HCT116 (cell line): ENCODE measurements at regions not wholly inside any gene's neighbourhood (a gene's known extent, or its start where the extent isn't known, plus 50 kb on each side); places are given as distances from the start of the nearest gene placed in this dataset.

Experiments
- ATAC-seq: fragments of 200-7000 bp; cut with Tn5 transposase; 2 replicates; pipeline ENCODE4 v1.9.1; 2020; ENCODE audit warnings: mild to moderate bottlenecking, moderate library complexity
- BruUV-seq: library from RNA; stranded (reverse); fragments of 400-500 nt; replicated peaks from 2 replicates; lab custom pipeline; 2021; lab: Mats Ljungman, UMichigan
- CTCF ChIA-PET: fragments of 300-600 bp; sonication (Branson Sonifier 250); formaldehyde crosslinking; loops from one replicate; lab custom pipeline; 2021; ENCODE audit warnings: antibody characterized with exemption; lab: Charles Lee
- POLR2A ChIA-PET: fragments of 300-600, 350-600 bp; sonication (Branson Sonifier 250); formaldehyde crosslinking; loops from one replicate; lab custom pipeline; 2021; ENCODE audit warnings: antibody characterized with exemption; lab: Charles Lee
- RAD21 ChIA-PET, 2 experiments: fragments of 300-600 bp; sonication (Branson Sonifier 250); formaldehyde crosslinking; loops; one replicate each; lab custom pipeline; 2023; ENCODE audit warnings: low total read pairs in 2 of 2; ENCODE audit not compliant: uncharacterized antibody in 2 of 2, unreplicated experiment in 2 of 2, low non-redundant PET in 1 of 2; lab: Charles Lee
- DNase-seq: peaks from one replicate; pipeline ENCODE4 v3.0.0-alpha.2; 2010; ENCODE audit warnings: low read depth, low spot score
- H2AFZ ChIP-seq: fragments of 200-600 bp; shearing (Covaris generic), sonication (generic); 2 replicates; pipeline ENCODE4 v1.6.1; 2017; ENCODE audit warnings: low read depth, mixed run types, mixed read lengths, antibody characterized with exemption, low read length; ENCODE audit not compliant: poor library complexity, severe bottlenecking
- H3K27ac ChIP-seq: 2 replicates; pipeline ENCODE4 v1.5.1; 2012; ENCODE audit warnings: low read depth, low read length
- H3K27me3 ChIP-seq: fragments of 200-600 bp; sonication (generic); 2 replicates; pipeline ENCODE4 v1.6.1; 2016; ENCODE audit warnings: mixed run types, low read length, mixed read lengths; ENCODE audit not compliant: insufficient read depth
- H3K36me3 ChIP-seq, 2 experiments: fragments of 200-500 bp in 1 of 2; fragments of 200-600 bp in 1 of 2; sonication (Bioruptor generic) in 1 of 2; sonication (generic) in 1 of 2; 2 replicates each; pipeline versions ENCODE4 v1.5.1 to v1.6.1; 2014 to 2016; ENCODE audit warnings: low read length in 2 of 2, inconsistent platforms in 1 of 2, mixed read lengths in 1 of 2, mixed run types in 1 of 2; ENCODE audit not compliant: insufficient read depth in 2 of 2, control insufficient read depth in 1 of 2
- H3K4me1 ChIP-seq, 2 experiments: fragments of 200-600 bp in 1 of 2; sonication (generic) in 1 of 2; 2 replicates each; pipeline versions ENCODE4 v1.5.1 to v1.6.1; 2012 to 2017; ENCODE audit warnings: low read length in 2 of 2, inconsistent platforms in 1 of 2, mild to moderate bottlenecking in 1 of 2, mixed read lengths in 1 of 2, mixed run types in 1 of 2, moderate library complexity in 1 of 2; ENCODE audit not compliant: insufficient read depth in 2 of 2, control insufficient read depth in 1 of 2
- H3K4me2 ChIP-seq: fragments of 200-600 bp; sonication (generic); 2 replicates; pipeline ENCODE4 v1.6.1; 2017; ENCODE audit warnings: mixed run types, low read length, mixed read lengths
- H3K4me3 ChIP-seq, 2 experiments: fragments of 200-600 bp in 1 of 2; sonication (generic) in 1 of 2; replicated peaks in 1 of 2; 2 replicates each; pipeline ENCODE4 v1.5.1; 2011 to 2016; ENCODE audit warnings: low read length in 2 of 2, control low read depth in 1 of 2, low read depth in 1 of 2, mild to moderate bottlenecking in 1 of 2, mixed read lengths in 1 of 2, mixed run types in 1 of 2
- H3K79me2 ChIP-seq: fragments of 200-600 bp; sonication (generic); 2 replicates; pipeline ENCODE4 v1.6.1; 2017; ENCODE audit warnings: mild to moderate bottlenecking, mixed run types, low read length, moderate library complexity, mixed read lengths; ENCODE audit not compliant: insufficient read depth
- H3K9ac ChIP-seq: fragments of 200-600 bp; sonication (generic); 2 replicates; pipeline ENCODE4 v1.6.1; 2016; ENCODE audit warnings: low read length, mixed read lengths
- H3K9me2 ChIP-seq: fragments of 200-600 bp; sonication (generic), shearing (Covaris generic); 2 replicates; pipeline ENCODE4 v1.6.1; 2017; ENCODE audit warnings: mixed run types, mild to moderate bottlenecking, moderate library complexity; ENCODE audit not compliant: insufficient read depth
- H3K9me3 ChIP-seq, 2 experiments: fragments of 200-500 bp in 1 of 2; fragments of 200-600 bp in 1 of 2; sonication (Bioruptor generic) in 1 of 2; sonication (generic) in 1 of 2; 2 replicates each; pipeline ENCODE4 v1.6.1; 2014 to 2017; ENCODE audit warnings: low read length in 2 of 2, mixed read lengths in 2 of 2, inconsistent platforms in 1 of 2, low read depth in 1 of 2, mild to moderate bottlenecking in 1 of 2, mixed run types in 1 of 2, moderate library complexity in 1 of 2; ENCODE audit not compliant: control insufficient read depth in 1 of 2, insufficient read depth in 1 of 2
- H4K20me1 ChIP-seq: fragments of 200-600 bp; sonication (generic), shearing (Covaris generic); 2 replicates; pipeline ENCODE4 v1.6.1; 2017; ENCODE audit warnings: mixed run types, mild to moderate bottlenecking, moderate library complexity; ENCODE audit not compliant: insufficient read depth
- ATF3 ChIP-seq: IDR thresholded peaks from 2 replicates; pipeline ENCODE4 v1.6.1; 2012
- CBX3 ChIP-seq: IDR thresholded peaks from 2 replicates; pipeline ENCODE4 v1.6.1; 2012; ENCODE audit warnings: low read depth
- CEBPB ChIP-seq: IDR thresholded peaks from 2 replicates; pipeline ENCODE4 v1.6.1; 2012; ENCODE audit warnings: low read depth
- CTCF ChIP-seq, 3 experiments: fragments of 200-600 bp in 1 of 3; sonication (generic) in 1 of 3; IDR thresholded peaks in 2 of 3; conservative IDR thresholded peaks in 1 of 3; 2 replicates each; pipeline ENCODE4 v1.5.1; 2012 to 2017; ENCODE audit warnings: low read depth in 2 of 3, low read length in 2 of 3, antibody characterized with exemption in 1 of 3, borderline replicate concordance in 1 of 3, control low read depth in 1 of 3, mild to moderate bottlenecking in 1 of 3, mixed read lengths in 1 of 3, mixed run types in 1 of 3, moderate library complexity in 1 of 3; ENCODE audit not compliant: insufficient read depth in 1 of 3
- EGR1 ChIP-seq: IDR thresholded peaks from 2 replicates; pipeline ENCODE4 v1.6.1; 2012; ENCODE audit warnings: low read depth
- EZH2 ChIP-seq: fragments of 200-600 bp; sonication (generic); IDR thresholded peaks from 2 replicates; pipeline ENCODE4 v1.6.1; 2017; ENCODE audit warnings: antibody characterized with exemption, mixed run types
- EZH2phosphoT487 ChIP-seq: fragments of 200-600 bp; IDR thresholded peaks from 2 replicates; pipeline ENCODE4 v1.6.1; 2018; ENCODE audit warnings: antibody characterized with exemption, borderline replicate concordance
- JUND ChIP-seq: IDR thresholded peaks from 2 replicates; pipeline ENCODE4 v1.6.1; 2012
- MAX ChIP-seq: IDR thresholded peaks from 2 replicates; pipeline ENCODE4 v1.6.1; 2012
- POLR2A ChIP-seq: IDR thresholded peaks from 2 replicates; pipeline ENCODE4 v1.7.0; 2011; ENCODE audit warnings: borderline replicate concordance; ENCODE audit not compliant: insufficient read depth, insufficient read length; ENCODE audit errors: extremely low read depth
- POLR2AphosphoS5 ChIP-seq: IDR thresholded peaks from 2 replicates; pipeline ENCODE4 v1.6.1; 2011; ENCODE audit warnings: mild to moderate bottlenecking, low read depth, low read length, moderate library complexity
- RAD21 ChIP-seq: IDR thresholded peaks from 2 replicates; pipeline ENCODE4 v1.6.1; 2012; ENCODE audit warnings: low read depth, mild to moderate bottlenecking
- SIN3A ChIP-seq: IDR thresholded peaks from 2 replicates; pipeline ENCODE4 v1.6.1; 2012; ENCODE audit warnings: low read depth
- SRF ChIP-seq: IDR thresholded peaks from 2 replicates; pipeline ENCODE4 v1.6.1; 2012; ENCODE audit warnings: low read depth
- YY1 ChIP-seq: IDR thresholded peaks from 2 replicates; pipeline ENCODE4 v1.6.1; 2011; ENCODE audit warnings: low read length, low read depth, moderate library complexity, mild to moderate bottlenecking; ENCODE audit not compliant: insufficient replicate concordance; ENCODE audit errors: extremely low read depth
- ZFX ChIP-seq: fragments of 450-650 bp; IDR thresholded peaks from 2 replicates; pipeline ENCODE4 v1.6.1; 2017
- ZNF274 ChIP-seq: fragments of 200-500 bp; sonication (Bioruptor generic); IDR thresholded peaks from 2 replicates; pipeline ENCODE4 v1.6.1; 2014; ENCODE audit warnings: mild to moderate bottlenecking, low read depth, low read length, inconsistent platforms
- intact Hi-C: fragments of 100-400 bp; cut with micrococcal nuclease; formaldehyde crosslinking; loops from 2 replicates; pipeline ENCODE4 v1.10.0; 2022

GRCh38 chr4:27844376-27844775 is 983.7 kb downstream of the STIM2 start:
- RAD21 ChIA-PET, result no interaction called here
- TF ChIP-seq EZH2 (no peak), POLR2AphosphoS5 (no peak), ZNF274 (no peak), SIN3A (no peak), EZH2phosphoT487 (no peak), MAX (no peak), SRF (no peak), RAD21 (no peak), CBX3 (no peak), ZFX (no peak), CTCF (IDR thresholded peaks at IDR 0.05 in 2 of 3, conservative IDR thresholded peaks at IDR 0.05 in 1 of 3; ENCODE audit: borderline replicate concordance in 1 of 3, insufficient read depth in 1 of 3, low read depth in 2 of 3, low read length in 2 of 3) (no peak), POLR2A (no peak), JUND (no peak), YY1 (no peak), EGR1 (no peak), ATF3 (no peak), CEBPB (no peak)
- Histone ChIP-seq H3K4me1 (no peaks in the 10 kb centered on the region), H3K9me2 (no peaks in the 10 kb centered on the region; the same call in 1 of the 2 replicates), H3K27me3 (no peaks in the 10 kb centered on the region), H3K4me3 (no peak overlapping the region), H3K79me2 (no peaks in the 10 kb centered on the region), H3K4me2 (no peak overlapping the region), H3K9me3 (no peaks in the 10 kb centered on the region), H3K27ac (no peak overlapping the region), H3K9ac (no peak overlapping the region), H2AFZ (no peak overlapping the region), H3K36me3 (no peaks in the 10 kb centered on the region), H4K20me1 (no peaks in the 10 kb centered on the region)
- intact Hi-C loops, result no loop called here
- POLR2A ChIA-PET, result no interaction called here
- ATAC-seq, result no peak
- no TSS peak for BruUV-seq
- CTCF ChIA-PET, result no interaction called here
- DNase-seq, result no peak
